ENCODE measurements at regions not wholly inside any gene's neighbourhood (a gene's known extent, or its start where the extent isn't known, plus 50 kb on each side); places are given as distances from the start of the nearest gene placed in this dataset.

GRCh38 chr7:12761691-12762090 is 74.3 kb downstream of the ARL4A start:
- TF ChIP-seq, protein P1, sequence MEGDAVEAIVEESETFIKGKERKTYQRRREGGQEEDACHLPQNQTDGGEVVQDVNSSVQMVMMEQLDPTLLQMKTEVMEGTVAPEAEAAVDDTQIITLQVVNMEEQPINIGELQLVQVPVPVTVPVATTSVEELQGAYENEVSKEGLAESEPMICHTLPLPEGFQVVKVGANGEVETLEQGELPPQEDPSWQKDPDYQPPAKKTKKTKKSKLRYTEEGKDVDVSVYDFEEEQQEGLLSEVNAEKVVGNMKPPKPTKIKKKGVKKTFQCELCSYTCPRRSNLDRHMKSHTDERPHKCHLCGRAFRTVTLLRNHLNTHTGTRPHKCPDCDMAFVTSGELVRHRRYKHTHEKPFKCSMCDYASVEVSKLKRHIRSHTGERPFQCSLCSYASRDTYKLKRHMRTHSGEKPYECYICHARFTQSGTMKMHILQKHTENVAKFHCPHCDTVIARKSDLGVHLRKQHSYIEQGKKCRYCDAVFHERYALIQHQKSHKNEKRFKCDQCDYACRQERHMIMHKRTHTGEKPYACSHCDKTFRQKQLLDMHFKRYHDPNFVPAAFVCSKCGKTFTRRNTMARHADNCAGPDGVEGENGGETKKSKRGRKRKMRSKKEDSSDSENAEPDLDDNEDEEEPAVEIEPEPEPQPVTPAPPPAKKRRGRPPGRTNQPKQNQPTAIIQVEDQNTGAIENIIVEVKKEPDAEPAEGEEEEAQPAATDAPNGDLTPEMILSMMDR (IDR thresholded peaks at IDR 0.05; ENCODE audit: low read depth, low read length): no peak
- TF ChIP-seq EZH2phosphoT487 (IDR thresholded peaks at IDR 0.05; ENCODE audit: low read depth): no peak

Measured in OCI-LY3 (cell line).